ENCODE measurements at regions not wholly inside any gene's neighbourhood (a gene's known extent, or its start where the extent isn't known, plus 50 kb on each side); places are given as distances from the start of the nearest gene placed in this dataset.

DNA sequence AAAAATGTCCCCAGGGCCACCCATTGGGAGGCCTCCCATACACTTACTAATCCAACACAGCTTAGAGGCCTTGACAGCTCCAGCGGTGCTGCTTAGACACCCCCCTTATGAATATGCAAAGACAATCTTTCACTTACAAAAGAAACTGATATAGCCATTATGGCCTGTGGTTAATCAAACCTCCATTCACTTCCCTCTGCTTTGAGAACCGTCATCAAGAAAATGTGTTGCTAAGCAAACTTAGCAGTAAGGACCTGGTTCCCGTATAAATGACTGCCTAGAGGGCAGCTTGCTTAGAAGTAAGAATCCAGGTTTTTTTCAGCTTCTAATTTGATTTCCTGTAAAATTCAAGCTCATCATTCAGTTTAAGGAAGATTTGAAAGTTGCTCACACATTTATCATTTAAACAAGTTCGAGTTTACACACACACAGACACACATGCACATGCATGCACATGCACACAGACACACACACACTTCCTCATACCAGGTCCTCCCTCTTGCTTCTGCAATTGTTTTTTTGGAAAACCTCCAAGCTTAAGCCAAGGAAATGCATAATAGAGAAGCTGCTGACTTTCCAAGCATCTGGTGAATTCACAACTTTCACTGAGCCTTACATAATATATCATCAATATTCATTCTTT lies 137.7 kb upstream of the BLID start:
- peak in 1 of 2 donors; percentile 14 for DNase-seq
- Histone ChIP-seq H3K4ac (ENCODE audit: low read depth, low read length) (no peak overlapping the region), H3K79me2 (ENCODE audit: control insufficient read depth, insufficient read depth, low read length, poor library complexity) (no peaks in the 10 kb centered on the region), H3K18ac (ENCODE audit: low read length) (no peak overlapping the region), H3K4me2 (ENCODE audit: low read length) (no peak overlapping the region), H4K8ac (ENCODE audit: low read depth, low read length) (no peak overlapping the region), H4K91ac (ENCODE audit: low read depth, low read length) (no peak overlapping the region), H3K14ac (ENCODE audit: low read length) (no peak overlapping the region), H2BK12ac (ENCODE audit: low read length) (no peak overlapping the region), H3K27me3 (ENCODE audit: insufficient read depth, low read length) (no peaks in the 10 kb centered on the region), H3K36me3 (ENCODE audit: control insufficient read depth in 1 of 2, insufficient read depth in 2 of 2, low read length in 2 of 2) (no peaks in the 10 kb centered on the region), H3K9ac (ENCODE audit: low read length) (no peak overlapping the region), H2AFZ (ENCODE audit: insufficient read depth, low read length, poor library complexity) (no peak overlapping the region), H3K79me1 (ENCODE audit: low read length) (no peaks in the 10 kb centered on the region), H3K27ac (ENCODE audit: low read depth, low read length) (no peak overlapping the region), H3K4me3 (ENCODE audit: low read depth, low read length) (no peak overlapping the region), H3K4me1 (ENCODE audit: control insufficient read depth in 1 of 2, insufficient read depth in 2 of 2, low read length in 2 of 2) (no peaks in the 10 kb centered on the region), H3K23ac (ENCODE audit: low read length) (no peak overlapping the region), H3K9me3 (ENCODE audit: insufficient read depth, low read depth, low read length) (no peaks in the 10 kb centered on the region), H2BK5ac (ENCODE audit: low read depth, low read length, poor library complexity) (no peak overlapping the region), H2AK5ac (ENCODE audit: low read length) (no peak overlapping the region), H4K12ac (ENCODE audit: low read depth, low read length) (no peak overlapping the region), H2BK120ac (ENCODE audit: insufficient read depth, low read length, poor library complexity) (no peak overlapping the region)
- no CpG with 5 or more reads among the region's 4 CpGs for WGBS (ENCODE audit: extremely low coverage, insufficient coverage, insufficient read length)

DNA sequence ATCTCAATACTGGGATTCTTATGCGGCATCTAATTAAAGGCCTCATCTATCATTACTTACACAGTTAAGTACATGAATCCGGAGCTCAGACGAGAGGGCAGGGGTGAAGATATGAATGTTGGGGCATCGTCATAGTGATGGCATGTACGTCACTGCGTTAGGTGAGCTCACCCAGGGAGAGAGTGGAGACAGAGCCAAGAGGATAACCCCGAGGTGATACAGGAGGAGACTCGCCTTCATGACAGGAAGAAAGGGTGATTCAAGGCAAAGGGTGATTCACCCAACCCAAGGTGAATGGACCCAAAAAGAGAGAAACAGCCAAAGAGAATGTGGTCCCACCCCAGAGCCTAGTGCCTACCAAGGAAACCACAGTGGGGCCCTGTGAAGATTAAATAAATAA lies 132.9 kb upstream of the BLID start:
- Histone ChIP-seq H3K4ac (ENCODE audit: low read depth, low read length) (no peak overlapping the region), H3K79me1 (ENCODE audit: low read length) (no peaks in the 10 kb centered on the region), H4K91ac (ENCODE audit: low read depth, low read length) (no peak overlapping the region), H4K12ac (ENCODE audit: low read depth, low read length) (no peak overlapping the region), H3K27ac (ENCODE audit: low read depth, low read length) (no peak overlapping the region), H3K27me3 (ENCODE audit: insufficient read depth, low read length) (no peaks in the 10 kb centered on the region), H3K9me3 (ENCODE audit: insufficient read depth, low read depth, low read length) (no peaks in the 10 kb centered on the region), H3K79me2 (ENCODE audit: control insufficient read depth, insufficient read depth, low read length, poor library complexity) (no peaks in the 10 kb centered on the region), H3K23ac (ENCODE audit: low read length) (no peak overlapping the region), H2BK120ac (ENCODE audit: insufficient read depth, low read length, poor library complexity) (no peak overlapping the region), H2AFZ (ENCODE audit: insufficient read depth, low read length, poor library complexity) (no peak overlapping the region), H3K4me3 (ENCODE audit: low read depth, low read length) (no peak overlapping the region), H3K4me2 (ENCODE audit: low read length) (no peak overlapping the region), H2BK5ac (ENCODE audit: low read depth, low read length, poor library complexity) (no peak overlapping the region), H2BK12ac (ENCODE audit: low read length) (no peak overlapping the region), H3K4me1 (ENCODE audit: control insufficient read depth in 1 of 2, insufficient read depth in 2 of 2, low read length in 2 of 2) (no peaks in the 10 kb centered on the region), H3K14ac (ENCODE audit: low read length) (no peak overlapping the region), H4K8ac (ENCODE audit: low read depth, low read length) (no peak overlapping the region), H2AK5ac (ENCODE audit: low read length) (no peak overlapping the region), H3K9ac (ENCODE audit: low read length) (peak overlapping the region; percentile 55), H3K18ac (ENCODE audit: low read length) (no peak overlapping the region), H3K36me3 (ENCODE audit: control insufficient read depth in 1 of 2, insufficient read depth in 2 of 2, low read length in 2 of 2) (no peaks in the 10 kb centered on the region)
- WGBS (ENCODE audit: extremely low coverage, insufficient coverage, insufficient read length), result no CpG with 5 or more reads among the region's 8 CpGs
- DNase-seq, result no peak

DNA sequence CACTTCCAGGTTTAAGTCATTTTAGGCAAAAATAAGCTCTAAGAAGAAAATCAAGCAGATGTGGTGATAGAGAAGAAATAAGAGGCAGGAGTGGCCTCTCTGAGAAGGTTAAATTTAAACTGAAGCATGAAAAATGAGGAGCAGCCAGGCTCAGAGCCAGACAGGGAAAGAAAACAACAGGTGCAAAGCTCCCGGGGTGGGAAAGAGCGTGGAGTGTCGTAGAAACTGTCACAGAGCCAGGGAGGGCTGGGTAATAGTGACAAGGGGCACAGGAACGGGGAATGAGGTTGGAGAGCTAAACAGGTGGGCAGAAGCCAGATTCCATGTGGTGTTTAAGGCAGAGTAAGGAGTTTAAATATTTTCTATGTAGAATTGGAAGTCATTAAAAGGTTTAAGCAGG lies 132.1 kb upstream of the BLID start:
- no peak overlapping the region for H3K9ac ChIP-seq (ENCODE audit: low read length)
- H2AK5ac ChIP-seq (ENCODE audit: low read length), result no peak overlapping the region
- no peak overlapping the region for H3K18ac ChIP-seq (ENCODE audit: low read length)
- no CpG with 5 or more reads among the region's 4 CpGs for WGBS (ENCODE audit: extremely low coverage, insufficient coverage, insufficient read length)
- H3K14ac ChIP-seq (ENCODE audit: low read length), result no peak overlapping the region
- H3K27ac ChIP-seq (ENCODE audit: low read depth, low read length), result no peak overlapping the region
- H3K9me3 ChIP-seq (ENCODE audit: insufficient read depth, low read depth, low read length), result no peaks in the 10 kb centered on the region
- H4K91ac ChIP-seq (ENCODE audit: low read depth, low read length), result no peak overlapping the region
- H3K79me1 ChIP-seq (ENCODE audit: low read length), result no peaks in the 10 kb centered on the region
- H3K27me3 ChIP-seq (ENCODE audit: insufficient read depth, low read length), result no peaks in the 10 kb centered on the region
- H2AFZ ChIP-seq (ENCODE audit: insufficient read depth, low read length, poor library complexity), result no peak overlapping the region
- H3K23ac ChIP-seq (ENCODE audit: low read length), result no peak overlapping the region
- no peak overlapping the region for H3K4me3 ChIP-seq (ENCODE audit: low read depth, low read length)
- no peak overlapping the region for H3K4ac ChIP-seq (ENCODE audit: low read depth, low read length)
- no peak overlapping the region for H2BK120ac ChIP-seq (ENCODE audit: insufficient read depth, low read length, poor library complexity)
- no peak overlapping the region for H2BK12ac ChIP-seq (ENCODE audit: low read length)
- H2BK5ac ChIP-seq (ENCODE audit: low read depth, low read length, poor library complexity), result no peak overlapping the region
- no peak overlapping the region for H3K4me2 ChIP-seq (ENCODE audit: low read length)
- no peak overlapping the region for H4K8ac ChIP-seq (ENCODE audit: low read depth, low read length)
- no peaks in the 10 kb centered on the region for H3K79me2 ChIP-seq (ENCODE audit: control insufficient read depth, insufficient read depth, low read length, poor library complexity)
- no peak for DNase-seq
- no peaks in the 10 kb centered on the region for H3K4me1 ChIP-seq (ENCODE audit: control insufficient read depth in 1 of 2, insufficient read depth in 2 of 2, low read length in 2 of 2)
- no peak overlapping the region for H4K12ac ChIP-seq (ENCODE audit: low read depth, low read length)
- no peaks in the 10 kb centered on the region for H3K36me3 ChIP-seq (ENCODE audit: control insufficient read depth in 1 of 2, insufficient read depth in 2 of 2, low read length in 2 of 2)

DNA sequence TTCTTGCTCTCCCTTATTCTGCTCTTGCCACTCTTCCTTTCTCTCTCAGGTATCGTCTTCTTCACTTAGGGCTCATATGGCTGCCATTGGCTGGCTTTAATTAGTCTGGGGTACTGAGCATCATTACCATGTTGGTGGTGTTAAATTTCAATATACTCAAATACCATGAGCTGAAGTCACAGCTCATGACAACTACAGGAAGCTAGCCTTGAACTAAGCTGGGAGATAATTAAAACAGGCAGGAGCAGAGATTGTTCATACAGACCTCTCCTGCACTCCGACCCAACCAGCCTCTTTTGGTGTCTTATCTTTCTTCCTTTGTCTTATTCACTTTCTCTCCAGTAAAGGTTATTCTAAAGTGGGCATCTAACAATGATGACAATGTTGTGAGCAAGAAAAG lies 130.9 kb upstream of the BLID start:
- H3K27ac ChIP-seq (ENCODE audit: low read depth, low read length), result no peak overlapping the region
- H3K79me1 ChIP-seq (ENCODE audit: low read length), result no peaks in the 10 kb centered on the region
- no peak overlapping the region for H2BK12ac ChIP-seq (ENCODE audit: low read length)
- H3K79me2 ChIP-seq (ENCODE audit: control insufficient read depth, insufficient read depth, low read length, poor library complexity), result no peaks in the 10 kb centered on the region
- no peak overlapping the region for H2AFZ ChIP-seq (ENCODE audit: insufficient read depth, low read length, poor library complexity)
- no peak overlapping the region for H4K91ac ChIP-seq (ENCODE audit: low read depth, low read length)
- WGBS (ENCODE audit: extremely low coverage, insufficient coverage, insufficient read length), result no CpG with 5 or more reads among the region's 2 CpGs
- no peaks in the 10 kb centered on the region for H3K9me3 ChIP-seq (ENCODE audit: insufficient read depth, low read depth, low read length)
- no peaks in the 10 kb centered on the region for H3K36me3 ChIP-seq (ENCODE audit: control insufficient read depth in 1 of 2, insufficient read depth in 2 of 2, low read length in 2 of 2)
- H4K8ac ChIP-seq (ENCODE audit: low read depth, low read length), result no peak overlapping the region
- no peak overlapping the region for H2AK5ac ChIP-seq (ENCODE audit: low read length)
- H3K4ac ChIP-seq (ENCODE audit: low read depth, low read length), result no peak overlapping the region
- no peaks in the 10 kb centered on the region for H3K4me1 ChIP-seq (ENCODE audit: control insufficient read depth in 1 of 2, insufficient read depth in 2 of 2, low read length in 2 of 2)
- H2BK5ac ChIP-seq (ENCODE audit: low read depth, low read length, poor library complexity), result no peak overlapping the region
- H3K23ac ChIP-seq (ENCODE audit: low read length), result no peak overlapping the region
- DNase-seq, result no peak
- H4K12ac ChIP-seq (ENCODE audit: low read depth, low read length), result no peak overlapping the region
- no peak overlapping the region for H3K18ac ChIP-seq (ENCODE audit: low read length)
- no peak overlapping the region for H3K9ac ChIP-seq (ENCODE audit: low read length)
- no peaks in the 10 kb centered on the region for H3K27me3 ChIP-seq (ENCODE audit: insufficient read depth, low read length)
- H3K14ac ChIP-seq (ENCODE audit: low read length), result no peak overlapping the region
- no peak overlapping the region for H3K4me2 ChIP-seq (ENCODE audit: low read length)
- H2BK120ac ChIP-seq (ENCODE audit: insufficient read depth, low read length, poor library complexity), result no peak overlapping the region
- H3K4me3 ChIP-seq (ENCODE audit: low read depth, low read length), result no peak overlapping the region
